Loucy (cell line): ENCODE measurements at regions not wholly inside any gene's neighbourhood (a gene's known extent, or its start where the extent isn't known, plus 50 kb on each side); places are given as distances from the start of the nearest gene placed in this dataset.

ENCODE experiments used
- CTCF ChIP-seq: fragments of 200-600 bp; sonication (generic); conservative IDR thresholded peaks from 2 replicates; pipeline ENCODE4 v1.5.1; 2014; ENCODE audit warnings: mild to moderate bottlenecking, antibody characterized with exemption, low read length
- EZH2phosphoT487 ChIP-seq: fragments of 200-600 bp; IDR thresholded peaks from 2 replicates; pipeline ENCODE4 v1.6.1; 2018; ENCODE audit warnings: antibody characterized with exemption, mild to moderate bottlenecking, moderate library complexity, borderline replicate concordance

GRCh38 chr5:61632064-61632463 lies 300.0 kb downstream of the ZSWIM6 start:
- TF ChIP-seq CTCF (no peak), EZH2phosphoT487 (no peak)
